Stimulated activated CD4-positive, alpha-beta T cell treated with anti-CD3 and anti-CD28 coated beads, Interleukin-12 subunit alpha, Interleukin-12 subunit beta, amount 100 ng/mL, for 24 hours (primary cell): ENCODE measurements at regions not wholly inside any gene's neighbourhood (a gene's known extent, or its start where the extent isn't known, plus 50 kb on each side); places are given as distances from the start of the nearest gene placed in this dataset.

Experiments
- DNase-seq, 2 experiments: peaks; one replicate each; pipeline ENCODE4 v3.0.0-alpha.2; 2020; ENCODE audit warnings: low read depth in 2 of 2

DNA sequence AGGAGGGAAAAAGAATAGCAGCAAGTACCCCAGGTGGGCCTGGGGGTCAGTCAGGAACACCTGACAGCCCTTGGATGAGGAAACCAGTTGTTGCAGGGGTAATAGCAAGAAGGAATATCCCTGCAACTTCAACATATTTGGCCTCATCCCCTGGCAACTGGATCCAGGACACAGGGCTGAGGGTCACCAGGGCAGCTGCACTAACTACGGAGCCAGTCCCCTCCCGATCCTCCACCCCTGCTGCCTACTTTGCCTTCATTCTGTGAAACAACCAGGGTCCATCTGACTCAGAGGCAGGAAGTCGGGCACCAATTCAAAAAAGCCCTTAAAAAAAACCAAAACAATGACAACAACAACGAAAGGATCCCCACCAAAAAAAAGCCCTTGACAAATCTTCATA lies 52.9 kb downstream of the FRMPD3 start:
- DNase-seq, result no peak

- no peak for DNase-seq
Observed at GRCh38 chrX:107504006-107504405, 54.6 kb downstream of the FRMPD3 start.

DNA sequence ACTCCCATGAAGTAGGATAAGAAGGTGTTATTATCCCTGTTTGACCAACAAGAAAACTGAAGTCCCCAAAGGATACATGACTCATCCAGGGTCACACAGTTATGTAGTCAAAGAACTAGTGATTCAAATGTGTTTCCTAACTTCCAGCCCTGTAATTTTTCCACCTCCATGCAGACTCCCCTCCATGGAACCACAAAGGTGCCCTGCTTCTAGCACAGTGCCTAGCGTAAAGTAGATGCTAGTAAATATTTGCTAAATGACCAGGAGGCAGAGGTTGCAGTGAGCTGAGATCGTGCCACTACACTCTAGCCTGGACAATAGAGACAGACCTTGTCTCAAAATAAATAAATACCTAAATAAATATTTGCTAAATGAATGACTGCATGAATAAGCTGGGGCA lies 55.8 kb downstream of the FRMPD3 start:
- no peak for DNase-seq

- no peak for DNase-seq
Observed at GRCh38 chrX:107506596-107507031, 57.2 kb downstream of the FRMPD3 start.

- DNase-seq, result no peak
Observed at GRCh38 chrX:107507093-107507743, 57.8 kb downstream of the FRMPD3 start.

- no peak for DNase-seq
Observed at GRCh38 chrX:107507744-107508117, 58.3 kb downstream of the FRMPD3 start.

DNA sequence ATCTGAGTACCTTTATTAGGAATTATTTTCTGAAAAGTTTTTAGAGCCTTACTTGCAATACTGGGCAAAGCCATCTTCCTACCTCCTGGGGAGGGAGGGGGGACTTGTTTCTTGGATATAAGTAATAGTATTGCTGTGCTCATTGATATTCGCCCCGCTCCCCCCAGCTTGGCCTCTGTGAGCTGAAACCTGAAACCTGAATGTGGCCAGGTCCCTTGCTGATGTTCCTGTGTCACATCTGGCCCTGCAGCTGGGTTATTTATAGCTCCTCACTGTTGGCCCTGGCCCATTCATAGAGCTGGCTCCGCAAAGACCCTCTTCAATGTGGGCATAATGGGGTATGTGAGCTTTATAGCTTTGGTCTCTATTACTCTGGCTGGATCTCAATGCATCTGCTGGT lies 59.5 kb downstream of the FRMPD3 start:
- no peak for DNase-seq

DNA sequence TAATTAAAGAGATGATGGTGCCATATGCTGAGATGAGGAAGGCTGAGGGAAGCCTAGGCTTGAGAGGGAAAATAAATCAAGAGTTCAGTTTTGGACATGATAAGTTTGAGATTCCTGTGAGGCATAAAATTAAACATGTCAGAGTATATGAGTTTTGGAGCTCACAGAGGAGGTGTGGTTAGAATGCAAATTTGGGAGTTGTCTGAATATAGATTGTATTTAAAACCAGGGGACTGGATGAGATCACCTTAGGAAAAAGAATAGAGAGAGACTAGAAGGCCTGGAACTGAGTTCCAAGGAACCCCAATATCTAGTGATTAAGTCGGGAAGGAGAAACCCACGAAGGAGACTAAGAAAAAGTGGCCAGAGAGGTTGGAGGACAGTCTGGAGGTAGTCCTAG lies 65.5 kb downstream of the FRMPD3 start:
- DNase-seq, result no peak

GRCh38 chrX:107521877-107522586 lies 72.6 kb downstream of the FRMPD3 start:
- DNase-seq, result no peak

DNA sequence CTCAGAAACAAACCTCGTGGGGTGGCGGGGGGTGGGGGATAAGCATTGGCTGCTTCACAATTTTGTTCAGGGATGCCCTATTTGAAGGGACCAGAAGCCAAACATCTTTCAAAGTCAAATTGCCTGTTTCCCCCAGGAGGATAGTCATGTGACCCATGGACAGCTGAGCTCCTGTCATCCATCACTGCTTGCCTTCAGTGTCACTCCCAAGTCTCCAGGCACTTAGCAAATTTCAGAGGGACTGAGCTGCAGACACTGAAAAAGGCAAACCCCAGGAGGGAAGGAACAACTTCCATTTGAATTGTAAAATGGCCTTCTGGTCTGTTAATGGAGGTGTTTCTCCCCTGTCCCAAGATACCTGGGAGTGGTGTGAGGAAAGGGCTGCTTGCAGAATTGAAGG lies 73.4 kb downstream of the FRMPD3 start:
- no peak for DNase-seq

DNA sequence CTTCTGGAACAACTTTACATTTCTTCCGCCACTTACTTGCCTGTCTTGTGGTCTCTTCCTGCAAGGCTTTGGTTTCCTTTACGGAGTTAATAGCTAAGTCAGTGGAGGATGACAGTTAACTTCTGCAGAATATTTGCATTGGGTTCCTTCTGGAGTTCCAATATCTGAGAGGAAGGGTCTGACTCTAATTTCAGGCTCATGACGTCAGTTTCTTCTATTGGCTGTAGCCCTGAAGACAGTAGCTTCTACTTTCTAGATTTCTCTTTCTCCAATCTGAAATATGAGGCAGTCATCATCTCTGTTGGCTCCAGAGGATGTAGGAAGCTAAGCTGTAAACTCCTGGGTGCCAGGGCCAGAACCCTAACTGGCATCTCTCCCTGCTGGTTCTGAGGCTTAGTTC lies 76.7 kb downstream of the FRMPD3 start:
- no peak for DNase-seq

GRCh38 chrX:107530141-107530540 lies 80.7 kb downstream of the FRMPD3 start:
- no peak for DNase-seq

DNA sequence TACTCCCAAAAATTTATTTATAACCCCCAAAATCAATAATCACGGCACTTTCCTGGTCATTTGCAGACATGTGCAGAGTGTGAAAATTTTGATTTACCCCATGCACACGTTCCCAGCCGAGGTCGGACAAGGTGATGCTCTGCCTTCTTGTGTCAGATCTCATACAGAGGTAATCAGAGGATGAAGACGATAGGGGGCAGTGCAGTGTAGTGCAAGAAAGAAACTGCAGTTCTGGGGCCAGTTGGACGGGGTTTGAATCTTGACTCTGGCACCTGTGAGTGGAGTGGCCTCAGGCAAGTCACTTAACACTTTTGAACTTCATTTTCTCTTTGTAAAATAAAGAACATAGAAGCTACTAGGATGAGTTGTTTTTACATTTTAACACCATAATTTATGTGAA lies 88.4 kb downstream of the FRMPD3 start:
- DNase-seq, result peak in 1 of 2 experiments; percentile 20

DNA sequence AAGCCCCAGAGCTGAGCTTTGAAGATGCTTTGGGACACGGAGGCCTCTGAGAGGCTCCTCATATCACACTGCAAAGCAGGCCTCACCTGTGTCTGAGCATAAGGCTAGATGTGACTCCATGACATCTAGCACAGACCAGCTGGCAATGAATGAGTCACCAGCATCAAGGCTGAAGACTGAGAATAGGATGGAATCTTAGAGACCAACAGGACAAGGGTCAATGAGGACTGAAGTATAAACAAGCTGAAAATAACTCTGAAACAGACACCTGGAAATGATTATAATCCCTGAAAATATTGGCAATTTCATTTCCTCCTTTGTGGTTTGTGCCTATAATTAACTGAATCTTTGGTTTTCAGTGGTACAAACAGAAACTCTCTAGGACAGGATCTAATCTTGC lies 87.1 kb upstream of the PRPS1 start:
- DNase-seq, result no peak

- no peak for DNase-seq
Observed at GRCh38 chrX:107542040-107542439, 86.3 kb upstream of the PRPS1 start.

GRCh38 chrX:107542500-107542899 lies 85.8 kb upstream of the PRPS1 start:
- no peak for DNase-seq

DNA sequence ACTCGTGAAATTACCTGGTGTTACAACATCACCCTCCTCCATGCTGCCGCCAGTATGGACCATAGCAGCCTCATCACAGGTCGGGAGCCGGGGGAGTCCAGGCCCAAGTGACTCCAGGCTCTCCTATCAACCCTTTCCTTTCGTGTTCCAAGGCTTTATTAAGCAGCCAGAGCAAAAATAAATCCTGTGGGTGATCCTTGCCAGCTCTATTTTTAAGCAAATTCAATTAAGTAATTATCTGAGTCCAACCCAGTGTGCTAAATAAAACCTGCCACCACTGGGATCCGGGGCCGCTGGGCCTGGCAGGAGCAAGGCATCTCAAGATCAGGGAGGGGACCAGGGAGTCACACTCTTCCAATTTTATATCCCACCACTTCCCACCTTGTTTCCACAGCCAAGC lies 80.7 kb upstream of the PRPS1 start:
- DNase-seq, result no peak

- no peak for DNase-seq
Observed at GRCh38 chrX:107548775-107549174, 79.5 kb upstream of the PRPS1 start.

DNA sequence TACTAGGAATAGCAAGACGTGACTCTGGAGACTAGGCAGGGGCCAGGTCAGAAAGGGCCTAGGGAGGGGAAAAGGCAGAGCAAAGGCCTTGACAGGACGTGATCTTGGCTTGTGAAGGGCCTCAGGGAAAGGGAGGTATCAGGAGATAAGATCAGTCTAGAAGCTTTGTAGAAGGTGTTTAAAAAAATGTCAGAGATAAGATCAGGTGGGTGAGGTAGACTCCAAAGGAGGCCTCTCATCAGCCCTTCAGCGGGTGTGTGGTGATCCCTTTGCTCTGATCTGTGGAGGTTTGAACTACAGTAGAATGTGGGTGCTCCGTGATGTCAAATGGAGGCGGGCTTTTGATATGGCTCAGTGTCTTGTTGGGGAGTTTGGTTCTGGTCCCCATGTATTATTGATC lies 78.8 kb upstream of the PRPS1 start:
- no peak for DNase-seq

GRCh38 chrX:107551546-107551945 lies 76.8 kb upstream of the PRPS1 start:
- no peak for DNase-seq

DNA sequence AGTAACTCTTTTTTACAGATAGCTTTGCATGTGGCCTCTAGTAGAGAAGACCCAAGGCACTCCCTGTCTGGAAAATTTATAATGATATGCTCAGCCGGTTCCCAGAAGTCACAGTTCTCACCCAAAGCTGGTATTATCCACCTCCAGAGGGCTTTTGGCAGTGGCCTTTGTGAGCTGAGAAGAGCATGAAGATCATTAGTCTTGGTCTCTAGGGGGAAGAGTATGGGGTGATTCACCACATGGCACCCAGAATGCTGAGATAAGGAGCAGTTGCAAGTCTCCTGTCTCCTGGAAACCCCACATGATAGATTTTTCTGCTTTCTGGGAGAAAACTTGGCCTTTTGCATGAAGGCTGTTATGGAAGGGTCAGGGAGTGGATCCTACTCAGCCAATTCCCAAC lies 75.4 kb upstream of the PRPS1 start:
- DNase-seq, result no peak

GRCh38 chrX:107556967-107557366 lies 71.3 kb upstream of the PRPS1 start:
- DNase-seq, result no peak

DNA sequence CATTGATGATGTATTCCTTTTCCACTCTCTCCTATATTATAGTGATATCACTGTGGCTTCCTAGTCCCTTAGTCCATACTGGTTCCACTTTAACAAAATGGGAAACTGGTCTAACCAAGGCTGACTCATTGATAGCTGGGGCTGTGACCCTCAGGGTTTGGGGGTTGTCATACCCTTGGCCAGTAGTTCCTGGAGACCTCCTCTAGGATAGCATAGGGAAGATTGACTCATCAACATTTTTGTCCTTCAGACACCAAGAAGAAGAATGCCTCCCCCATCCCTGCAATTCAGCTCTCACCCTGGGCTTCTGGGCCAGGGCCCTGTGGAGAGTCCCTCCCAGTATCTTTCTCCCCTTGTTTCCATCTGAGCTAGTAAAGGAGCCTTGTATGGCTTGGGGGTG lies 68.8 kb upstream of the PRPS1 start:
- DNase-seq, result no peak

DNA sequence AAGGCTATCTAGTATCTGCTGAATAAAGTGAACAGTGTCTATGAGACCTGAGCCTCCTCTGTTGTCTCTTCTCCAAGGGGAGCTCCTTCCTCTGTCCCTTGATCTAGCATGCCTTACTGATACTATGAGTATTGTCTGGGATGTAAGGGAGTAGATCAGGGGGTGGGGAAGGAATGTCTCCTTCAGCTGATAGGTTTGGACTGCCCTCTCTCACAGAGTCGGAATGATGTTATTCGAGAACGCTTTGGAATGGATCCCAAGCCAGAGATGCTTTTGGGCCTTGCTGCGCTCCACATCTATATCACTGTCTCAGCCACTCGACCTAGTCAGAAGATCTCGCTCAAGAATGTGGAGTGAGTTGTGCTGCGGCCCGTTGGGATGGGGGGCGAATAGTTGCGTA lies 68.3 kb upstream of the PRPS1 start:
- no peak for DNase-seq
